Neural cell (in vitro differentiated cells): ENCODE measurements at regions not wholly inside any gene's neighbourhood (a gene's known extent, or its start where the extent isn't known, plus 50 kb on each side); places are given as distances from the start of the nearest gene placed in this dataset.

Source experiments
- CTCF ChIP-seq: fragments of 450-650 bp; IDR thresholded peaks from 2 replicates; pipeline ENCODE4 v1.5.1; 2014; ENCODE audit warnings: antibody characterized with exemption, mild to moderate bottlenecking, moderate library complexity; ENCODE audit not compliant: poor library complexity, severe bottlenecking
- EZH2 ChIP-seq: fragments of 200-600, 300-800 bp; shearing (Covaris generic), sonication (generic); IDR thresholded peaks from 2 replicates; pipeline ENCODE4 v1.6.1; 2014; ENCODE audit warnings: antibody characterized with exemption, low read length, borderline replicate concordance, mild to moderate bottlenecking; ENCODE audit not compliant: insufficient read depth, poor library complexity, severe bottlenecking
- MXI1 ChIP-seq: fragments of 450-650 bp; conservative IDR thresholded peaks from 2 replicates; pipeline ENCODE4 v1.6.1; 2014; ENCODE audit warnings: antibody characterized with exemption, mild to moderate bottlenecking; ENCODE audit not compliant: poor library complexity, severe bottlenecking
- POLR2AphosphoS5 ChIP-seq: IDR thresholded peaks from 2 replicates; pipeline ENCODE4 v1.6.1; 2012
- SMC3 ChIP-seq: fragments of 450-650 bp; conservative IDR thresholded peaks from 2 replicates; pipeline ENCODE4 v1.6.1; 2014; ENCODE audit warnings: antibody characterized with exemption, mild to moderate bottlenecking, moderate library complexity; ENCODE audit not compliant: poor library complexity

- TF ChIP-seq CTCF = no peak
- no peak for TF ChIP-seq POLR2AphosphoS5
- no peak for TF ChIP-seq SMC3
- no peak for TF ChIP-seq MXI1
- no peak for TF ChIP-seq EZH2
These were observed 72.8 kb upstream of the TMEFF2 start for GRCh38 chr2:192267484-192267883.
